ENCODE measurements at regions not wholly inside any gene's neighbourhood (a gene's known extent, or its start where the extent isn't known, plus 50 kb on each side); places are given as distances from the start of the nearest gene placed in this dataset.

DNA sequence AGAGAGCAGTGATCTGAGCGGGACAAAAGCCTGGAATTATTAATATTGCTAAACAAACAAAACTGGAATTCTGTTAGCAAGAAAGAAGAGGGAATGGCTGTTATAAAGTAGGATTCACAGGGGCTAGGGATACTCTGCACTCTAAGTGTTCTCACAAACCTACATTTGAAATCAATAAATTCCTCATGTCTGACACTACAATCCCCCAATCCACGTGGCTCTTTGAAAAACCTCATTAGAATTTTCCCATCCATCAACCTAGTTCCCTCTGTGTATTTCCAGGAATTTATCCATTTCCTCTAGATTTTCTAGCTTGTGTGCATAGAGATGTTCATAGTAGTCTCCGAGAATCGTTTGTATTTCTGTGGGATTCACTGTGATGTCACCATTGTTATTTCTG is 307.5 kb downstream of the RBM26 start:
- TF ChIP-seq EP300 (IDR thresholded peaks at IDR 0.05) (no peak), POLR2A (IDR thresholded peaks at IDR 0.05) (no peak), POLR2AphosphoS5 (IDR thresholded peaks at IDR 0.05) (no peak)
- TF ChIP-seq, protein P1, sequence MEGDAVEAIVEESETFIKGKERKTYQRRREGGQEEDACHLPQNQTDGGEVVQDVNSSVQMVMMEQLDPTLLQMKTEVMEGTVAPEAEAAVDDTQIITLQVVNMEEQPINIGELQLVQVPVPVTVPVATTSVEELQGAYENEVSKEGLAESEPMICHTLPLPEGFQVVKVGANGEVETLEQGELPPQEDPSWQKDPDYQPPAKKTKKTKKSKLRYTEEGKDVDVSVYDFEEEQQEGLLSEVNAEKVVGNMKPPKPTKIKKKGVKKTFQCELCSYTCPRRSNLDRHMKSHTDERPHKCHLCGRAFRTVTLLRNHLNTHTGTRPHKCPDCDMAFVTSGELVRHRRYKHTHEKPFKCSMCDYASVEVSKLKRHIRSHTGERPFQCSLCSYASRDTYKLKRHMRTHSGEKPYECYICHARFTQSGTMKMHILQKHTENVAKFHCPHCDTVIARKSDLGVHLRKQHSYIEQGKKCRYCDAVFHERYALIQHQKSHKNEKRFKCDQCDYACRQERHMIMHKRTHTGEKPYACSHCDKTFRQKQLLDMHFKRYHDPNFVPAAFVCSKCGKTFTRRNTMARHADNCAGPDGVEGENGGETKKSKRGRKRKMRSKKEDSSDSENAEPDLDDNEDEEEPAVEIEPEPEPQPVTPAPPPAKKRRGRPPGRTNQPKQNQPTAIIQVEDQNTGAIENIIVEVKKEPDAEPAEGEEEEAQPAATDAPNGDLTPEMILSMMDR (IDR thresholded peaks at IDR 0.05): no peak
- ATAC-seq: no peak
- 24 to 31% methylated on average over 4 of the region's 4 CpGs for WGBS, 2 donors (ENCODE audit: low coverage in 1 of 2)

GRCh38 chr13:79097201-79097600 is 308.9 kb downstream of the RBM26 start:
- ATAC-seq: no peak
- no peak for TF ChIP-seq EP300 (IDR thresholded peaks at IDR 0.05)
- WGBS, 2 donors (ENCODE audit: low coverage in 1 of 2): 81 to 90% methylated on average over 1 of the region's 1 CpG

More for the DNA sequence above, 307.5 kb downstream of the RBM26 start:
- H3K36me3 ChIP-seq: no peaks in the 10 kb centered on the region
- H3K4me3 ChIP-seq: no peak overlapping the region
- H3K9me3 ChIP-seq: no peaks in the 10 kb centered on the region
- H3K4me1 ChIP-seq: no peaks in the 10 kb centered on the region
- no peaks in the 10 kb centered on the region for H3K27me3 ChIP-seq
- H3K27ac ChIP-seq: no peak overlapping the region

GRCh38 chr13:79096099-79096498 is 310.0 kb downstream of the RBM26 start:
- Histone ChIP-seq H3K27me3 (no peaks in the 10 kb centered on the region), H3K4me1 (no peaks in the 10 kb centered on the region), H3K27ac (no peak overlapping the region), H3K9me3 (no peaks in the 10 kb centered on the region), H3K36me3 (no peaks in the 10 kb centered on the region), H3K4me3 (no peak overlapping the region)
- TF ChIP-seq EP300 (IDR thresholded peaks at IDR 0.05): no peak
- TF ChIP-seq POLR2AphosphoS5 (IDR thresholded peaks at IDR 0.05): no peak
- TF ChIP-seq, protein P1 (IDR thresholded peaks at IDR 0.05): no peak
- no peak for TF ChIP-seq POLR2A (IDR thresholded peaks at IDR 0.05)
- no peak for ATAC-seq
- WGBS, 2 donors (ENCODE audit: low coverage in 1 of 2): 0 to 14% methylated on average over 1 of the region's 1 CpG

More at GRCh38 chr13:79097201-79097600, 308.9 kb downstream of the RBM26 start:
- H3K4me1 ChIP-seq: no peaks in the 10 kb centered on the region
- no peak overlapping the region for H3K27ac ChIP-seq
- H3K36me3 ChIP-seq: no peaks in the 10 kb centered on the region
- H3K9me3 ChIP-seq: no peaks in the 10 kb centered on the region
- no peaks in the 10 kb centered on the region for H3K27me3 ChIP-seq
- H3K4me3 ChIP-seq: no peak overlapping the region

- H3K4me3 ChIP-seq: no peak overlapping the region
- no peak for ATAC-seq
- no peaks in the 10 kb centered on the region for H3K4me1 ChIP-seq
- TF ChIP-seq POLR2A (IDR thresholded peaks at IDR 0.05) (no peak), POLR2AphosphoS5 (IDR thresholded peaks at IDR 0.05) (no peak), EP300 (IDR thresholded peaks at IDR 0.05) (no peak)
- TF ChIP-seq, protein P1 (IDR thresholded peaks at IDR 0.05): no peak
- 71 to 78% methylated on average over 3 to 4 of the region's 4 CpGs for WGBS, 2 donors (ENCODE audit: low coverage in 1 of 2)
- H3K9me3 ChIP-seq: no peaks in the 10 kb centered on the region
- H3K27me3 ChIP-seq: no peaks in the 10 kb centered on the region
- no peak overlapping the region for H3K27ac ChIP-seq
- no peaks in the 10 kb centered on the region for H3K36me3 ChIP-seq
These were observed 315.4 kb downstream of the RBM26 start for GRCh38 chr13:79090552-79091124.

- H3K4me1 ChIP-seq: no peaks in the 10 kb centered on the region
- ATAC-seq: no peak
- no peak overlapping the region for H3K27ac ChIP-seq
- H3K4me3 ChIP-seq: no peak overlapping the region
- 49 to 53% methylated on average over 4 of the region's 4 CpGs for WGBS, 2 donors (ENCODE audit: low coverage in 1 of 2)
- TF ChIP-seq EP300 (IDR thresholded peaks at IDR 0.05): no peak
- TF ChIP-seq, protein P1 (IDR thresholded peaks at IDR 0.05): no peak
- no peak for TF ChIP-seq POLR2A (IDR thresholded peaks at IDR 0.05)
- no peak for TF ChIP-seq POLR2AphosphoS5 (IDR thresholded peaks at IDR 0.05)
- no peaks in the 10 kb centered on the region for H3K9me3 ChIP-seq
- H3K27me3 ChIP-seq: no peaks in the 10 kb centered on the region
- no peaks in the 10 kb centered on the region for H3K36me3 ChIP-seq
These were observed 321.1 kb downstream of the RBM26 start for GRCh38 chr13:79084802-79085424.

All from gastroesophageal sphincter (tissue), 4 donors.